OCI-LY7 (cell line): ENCODE measurements at regions not wholly inside any gene's neighbourhood (a gene's known extent, or its start where the extent isn't known, plus 50 kb on each side); places are given as distances from the start of the nearest gene placed in this dataset.
"Not testable (repeated sequence)": the region's sequence is repeated elsewhere in the genome, so short reads cannot be mapped to it uniquely, and the experiment has no call there.

Experiments used
- BruUV-seq: library from RNA; stranded (reverse); fragments of 400-500 nt; replicated peaks from 2 replicates; lab custom pipeline; 2021; lab: Mats Ljungman, UMichigan
- CTCF ChIA-PET: fragments of 300-600 bp; sonication (Branson Sonifier 250); formaldehyde crosslinking; loops from one replicate; lab custom pipeline; 2022; ENCODE audit warnings: antibody characterized with exemption; ENCODE audit not compliant: unreplicated experiment; lab: Charles Lee
- POLR2A ChIA-PET: fragments of 300-600 bp; sonication (Branson Sonifier 250); formaldehyde crosslinking; loops from one replicate; lab custom pipeline; 2022; ENCODE audit warnings: antibody characterized with exemption; lab: Charles Lee
- DNase-seq: peaks from one replicate; pipeline ENCODE4 v3.0.0-alpha.2; 2015; ENCODE audit warnings: low spot score
- H2AFZ ChIP-seq: fragments of 200-600 bp; sonication (generic), shearing (Covaris generic); 2 replicates; pipeline ENCODE4 v1.6.1; 2014; ENCODE audit warnings: mild to moderate bottlenecking, antibody characterized with exemption, low read length, moderate library complexity
- H3K27ac ChIP-seq: fragments of 200-600 bp; sonication (generic); 2 replicates; pipeline ENCODE4 v1.5.1; 2014; ENCODE audit warnings: mixed run types, low read depth, mild to moderate bottlenecking, moderate library complexity, low read length, inconsistent platforms; ENCODE audit not compliant: poor library complexity, severe bottlenecking
- H3K36me3 ChIP-seq: fragments of 200-600 bp; sonication (generic); 2 replicates; pipeline ENCODE4 v1.6.1; 2014; ENCODE audit warnings: mild to moderate bottlenecking, antibody characterized with exemption, low read length, moderate library complexity, mixed read lengths; ENCODE audit not compliant: insufficient read depth
- H3K4me1 ChIP-seq: fragments of 200-600 bp; sonication (generic); 2 replicates; pipeline ENCODE4 v1.5.1; 2014; ENCODE audit warnings: mild to moderate bottlenecking, low read length; ENCODE audit not compliant: insufficient read depth, poor library complexity, severe bottlenecking
- H3K4me2 ChIP-seq: fragments of 200-600 bp; sonication (generic); 2 replicates; pipeline ENCODE4 v1.6.1; 2014; ENCODE audit warnings: mild to moderate bottlenecking, low read length
- H3K4me3 ChIP-seq: fragments of 200-600 bp; sonication (generic); 2 replicates; pipeline ENCODE4 v1.5.1; 2014; ENCODE audit warnings: mild to moderate bottlenecking, low read depth, low read length; ENCODE audit not compliant: poor library complexity, severe bottlenecking
- H3K79me2 ChIP-seq: fragments of 200-600 bp; sonication (generic); 2 replicates; pipeline ENCODE4 v1.6.1; 2016; ENCODE audit warnings: low read depth, mild to moderate bottlenecking, low read length, moderate library complexity, mixed read lengths; ENCODE audit not compliant: insufficient read depth
- H3K9me2 ChIP-seq: fragments of 200-600 bp; sonication (generic); 2 replicates; pipeline ENCODE4 v1.6.1; 2016; ENCODE audit warnings: mild to moderate bottlenecking, low read length, mixed read lengths; ENCODE audit not compliant: insufficient read depth
- H3K9me3 ChIP-seq: fragments of 200-600 bp; sonication (generic); 2 replicates; pipeline ENCODE4 v1.6.1; 2014; ENCODE audit warnings: mild to moderate bottlenecking, mixed run types, low read length, mixed read lengths
- H4K20me1 ChIP-seq: fragments of 200-600 bp; sonication (generic); 2 replicates; pipeline ENCODE4 v1.6.1; 2014; ENCODE audit warnings: mild to moderate bottlenecking, antibody characterized with exemption, low read length, moderate library complexity, mixed read lengths; ENCODE audit not compliant: insufficient read depth
- EZH2phosphoT487 ChIP-seq: fragments of 200-600 bp; sonication (generic); IDR thresholded peaks from 2 replicates; pipeline ENCODE4 v1.6.1; 2018; ENCODE audit warnings: low read depth, borderline replicate concordance, mild to moderate bottlenecking, mixed run types, antibody characterized with exemption, low read length, moderate library complexity, mixed read lengths
- intact Hi-C: fragments of 100-400 bp; cut with micrococcal nuclease; formaldehyde crosslinking; loops from one replicate; pipeline ENCODE4 v1.10.0; 2022; ENCODE audit not compliant: unreplicated experiment
- TF ChIP-seq, protein P1 (sequence below): fragments of 200-600 bp; sonication (generic); conservative IDR thresholded peaks from 2 replicates; pipeline ENCODE4 v1.5.1; 2014; ENCODE audit warnings: mild to moderate bottlenecking, antibody characterized with exemption, low read length, moderate library complexity, mixed read lengths

DNA sequence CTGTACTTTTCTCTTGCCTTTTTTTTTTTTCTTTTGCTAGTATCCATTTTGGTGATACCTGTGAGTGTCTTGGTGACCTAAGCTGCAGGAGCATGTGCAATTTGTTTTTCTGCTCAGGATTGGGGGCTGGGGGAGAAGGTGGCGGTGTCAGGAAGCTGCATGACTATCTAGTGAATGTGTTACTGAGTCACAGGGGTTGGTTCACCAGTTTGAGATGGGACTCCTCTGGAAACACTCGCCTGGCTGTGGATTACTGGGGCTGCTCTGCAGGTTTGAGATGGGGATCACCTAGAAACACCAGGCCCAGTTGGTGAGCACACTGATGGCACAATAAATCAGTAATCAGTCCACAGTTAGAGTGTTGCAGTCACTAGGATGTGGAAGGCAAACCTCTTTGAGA, 447.9 kb downstream of the SPATA31D1 start:
- Histone ChIP-seq H3K36me3 (no peaks in the 10 kb centered on the region), H3K27ac (no peak overlapping the region), H2AFZ (no peak overlapping the region), H3K79me2 (no peaks in the 10 kb centered on the region), H3K4me1 (no peaks in the 10 kb centered on the region), H3K9me2 (no peaks in the 10 kb centered on the region), H3K4me3 (no peak overlapping the region), H4K20me1 (no peaks in the 10 kb centered on the region), H3K9me3 (no peaks in the 10 kb centered on the region), H3K4me2 (no peak overlapping the region)
- no peak for DNase-seq
- ChIA-PET CTCF (no interaction called here), POLR2A (interaction anchor here (0.7 kb wide), 1 partner anchor 312 kb away, joined by 4 read pairs; no protein-coding TSS in a partner anchor)
- BruUV-seq, result no TSS peak
- intact Hi-C loops, result no loop called here
- TF ChIP-seq EZH2phosphoT487, result no peak
- TF ChIP-seq, protein P1, sequence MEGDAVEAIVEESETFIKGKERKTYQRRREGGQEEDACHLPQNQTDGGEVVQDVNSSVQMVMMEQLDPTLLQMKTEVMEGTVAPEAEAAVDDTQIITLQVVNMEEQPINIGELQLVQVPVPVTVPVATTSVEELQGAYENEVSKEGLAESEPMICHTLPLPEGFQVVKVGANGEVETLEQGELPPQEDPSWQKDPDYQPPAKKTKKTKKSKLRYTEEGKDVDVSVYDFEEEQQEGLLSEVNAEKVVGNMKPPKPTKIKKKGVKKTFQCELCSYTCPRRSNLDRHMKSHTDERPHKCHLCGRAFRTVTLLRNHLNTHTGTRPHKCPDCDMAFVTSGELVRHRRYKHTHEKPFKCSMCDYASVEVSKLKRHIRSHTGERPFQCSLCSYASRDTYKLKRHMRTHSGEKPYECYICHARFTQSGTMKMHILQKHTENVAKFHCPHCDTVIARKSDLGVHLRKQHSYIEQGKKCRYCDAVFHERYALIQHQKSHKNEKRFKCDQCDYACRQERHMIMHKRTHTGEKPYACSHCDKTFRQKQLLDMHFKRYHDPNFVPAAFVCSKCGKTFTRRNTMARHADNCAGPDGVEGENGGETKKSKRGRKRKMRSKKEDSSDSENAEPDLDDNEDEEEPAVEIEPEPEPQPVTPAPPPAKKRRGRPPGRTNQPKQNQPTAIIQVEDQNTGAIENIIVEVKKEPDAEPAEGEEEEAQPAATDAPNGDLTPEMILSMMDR, result no peak

DNA sequence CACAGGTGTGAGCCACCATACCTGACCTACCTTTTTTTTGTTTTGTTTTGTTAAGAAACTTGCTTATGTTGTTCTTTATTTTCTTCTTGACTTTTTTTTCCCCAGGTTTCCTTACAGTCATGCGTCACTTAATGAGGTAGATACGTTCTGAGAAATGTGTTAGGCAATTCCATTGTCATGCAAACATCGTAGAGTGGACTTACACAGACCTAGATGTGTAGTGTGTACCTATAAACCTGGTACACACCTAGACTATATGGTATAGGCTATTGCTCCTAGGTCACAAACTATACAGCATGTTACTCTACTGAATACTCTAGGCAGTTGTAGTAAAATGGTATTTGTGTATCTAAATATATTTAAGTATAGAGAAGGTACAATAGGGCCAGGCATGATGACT, 448.6 kb downstream of the SPATA31D1 start:
- H3K36me3 ChIP-seq, H3K79me2 ChIP-seq, H3K9me2 ChIP-seq, intact Hi-C loops, H3K9me3 ChIP-seq, H3K4me1 ChIP-seq, H2AFZ ChIP-seq, H3K4me3 ChIP-seq, H3K4me2 ChIP-seq, H3K27ac ChIP-seq, BruUV-seq, CTCF ChIA-PET, DNase-seq, H4K20me1 ChIP-seq, POLR2A ChIA-PET: not testable (repeated sequence)

DNA sequence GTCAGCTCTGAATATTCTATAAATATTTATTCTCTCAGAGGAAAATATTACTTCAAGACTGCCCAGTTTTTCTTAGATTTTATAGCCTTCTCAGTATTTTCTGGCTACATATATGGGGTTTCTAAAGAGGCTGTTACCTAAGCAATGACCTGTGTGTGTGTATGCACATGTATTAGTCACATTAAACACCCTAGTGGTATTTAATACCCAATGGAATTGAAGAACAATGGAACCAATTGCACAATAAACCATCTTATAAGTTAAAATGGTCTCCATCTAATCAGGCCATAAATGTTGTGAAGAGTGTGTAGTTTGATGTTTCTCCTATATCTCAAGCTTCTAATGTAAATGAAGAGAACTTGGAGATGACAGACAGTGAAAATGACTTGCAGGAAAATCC, 450.0 kb downstream of the SPATA31D1 start:
- H3K4me3 ChIP-seq, result no peak overlapping the region
- POLR2A ChIA-PET, result no interaction called here
- no peak for TF ChIP-seq EZH2phosphoT487
- TF ChIP-seq, protein P1, result no peak
- no peaks in the 10 kb centered on the region for H4K20me1 ChIP-seq
- intact Hi-C loops, result no loop called here
- H3K36me3 ChIP-seq, result no peaks in the 10 kb centered on the region
- no peaks in the 10 kb centered on the region for H3K9me2 ChIP-seq
- no peak overlapping the region for H3K27ac ChIP-seq
- no peaks in the 10 kb centered on the region for H3K9me3 ChIP-seq
- no peak overlapping the region for H2AFZ ChIP-seq
- no peaks in the 10 kb centered on the region for H3K4me1 ChIP-seq
- BruUV-seq, result no TSS peak
- CTCF ChIA-PET, result no interaction called here
- DNase-seq, result no peak
- H3K4me2 ChIP-seq, result no peak overlapping the region
- no peaks in the 10 kb centered on the region for H3K79me2 ChIP-seq
